ENCODE measurements at regions not wholly inside any gene's neighbourhood (a gene's known extent, or its start where the extent isn't known, plus 50 kb on each side); places are given as distances from the start of the nearest gene placed in this dataset.

- DNase-seq (ENCODE audit: low read depth): peak; percentile 30
- no peak for TF ChIP-seq POLR2A (IDR thresholded peaks at IDR 0.05; ENCODE audit: extremely low read depth, insufficient read length)
- TF ChIP-seq MAX (IDR thresholded peaks at IDR 0.05; ENCODE audit: low read depth, low read length): no peak
- TF ChIP-seq MYC (IDR thresholded peaks at IDR 0.05; ENCODE audit: low read depth, low read length): no peak
- no peak for TF ChIP-seq CTCF (IDR thresholded peaks at IDR 0.05; ENCODE audit: low read depth, low read length)
These were observed 81.2 kb downstream of the OR5AK2 start for GRCh38 chr11:57069942-57070341.

GRCh38 chr11:57071829-57072228, 83.1 kb downstream of the OR5AK2 start:
- TF ChIP-seq MAX (IDR thresholded peaks at IDR 0.05; ENCODE audit: low read depth, low read length) (no peak), MYC (IDR thresholded peaks at IDR 0.05; ENCODE audit: low read depth, low read length) (no peak), POLR2A (IDR thresholded peaks at IDR 0.05; ENCODE audit: extremely low read depth, insufficient read length) (no peak)
- no peak overlapping the region for H3K4me3 ChIP-seq (ENCODE audit: low read depth, low read length)
- no peak for DNase-seq (ENCODE audit: low read depth)

More at GRCh38 chr11:57069942-57070341, 81.2 kb downstream of the OR5AK2 start:
- no peak overlapping the region for H3K4me3 ChIP-seq (ENCODE audit: low read depth, low read length)

GRCh38 chr11:57072640-57073039, 83.9 kb downstream of the OR5AK2 start:
- no peak overlapping the region for H3K4me3 ChIP-seq (ENCODE audit: low read depth, low read length)
- TF ChIP-seq MAX (IDR thresholded peaks at IDR 0.05; ENCODE audit: low read depth, low read length): no peak
- no peak for TF ChIP-seq POLR2A (IDR thresholded peaks at IDR 0.05; ENCODE audit: extremely low read depth, insufficient read length)
- DNase-seq (ENCODE audit: low read depth): no peak

GRCh38 chr11:57073128-57073527, 84.4 kb downstream of the OR5AK2 start:
- TF ChIP-seq MAX (IDR thresholded peaks at IDR 0.05; ENCODE audit: low read depth, low read length) (no peak), CTCF (IDR thresholded peaks at IDR 0.05; ENCODE audit: low read depth, low read length) (no peak), POLR2A (IDR thresholded peaks at IDR 0.05; ENCODE audit: extremely low read depth, insufficient read length) (no peak), MYC (IDR thresholded peaks at IDR 0.05; ENCODE audit: low read depth, low read length) (no peak)
- no peak for DNase-seq (ENCODE audit: low read depth)
- no peak overlapping the region for H3K4me3 ChIP-seq (ENCODE audit: low read depth, low read length)

GRCh38 chr11:57081356-57081755, 92.6 kb downstream of the OR5AK2 start:
- no peak overlapping the region for H3K4me3 ChIP-seq (ENCODE audit: low read depth, low read length)
- DNase-seq (ENCODE audit: low read depth): no peak
- TF ChIP-seq MYC (IDR thresholded peaks at IDR 0.05; ENCODE audit: low read depth, low read length) (no peak), POLR2A (IDR thresholded peaks at IDR 0.05; ENCODE audit: extremely low read depth, insufficient read length) (no peak), MAX (IDR thresholded peaks at IDR 0.05; ENCODE audit: low read depth, low read length) (no peak), CTCF (IDR thresholded peaks at IDR 0.05; ENCODE audit: low read depth, low read length) (no peak)

- no peak overlapping the region for H3K4me3 ChIP-seq (ENCODE audit: low read depth, low read length)
- TF ChIP-seq POLR2A (IDR thresholded peaks at IDR 0.05; ENCODE audit: extremely low read depth, insufficient read length) (no peak), MAX (IDR thresholded peaks at IDR 0.05; ENCODE audit: low read depth, low read length) (no peak), MYC (IDR thresholded peaks at IDR 0.05; ENCODE audit: low read depth, low read length) (no peak), CTCF (IDR thresholded peaks at IDR 0.05; ENCODE audit: low read depth, low read length) (no peak)
- no peak for DNase-seq (ENCODE audit: low read depth)
These were observed 93.4 kb downstream of the OR5AK2 start for GRCh38 chr11:57082125-57082524.

Measured in NB4 (cell line).